ENCODE measurements at regions not wholly inside any gene's neighbourhood (a gene's known extent, or its start where the extent isn't known, plus 50 kb on each side); places are given as distances from the start of the nearest gene placed in this dataset.
"Not testable (repeated sequence)": the region's sequence is repeated elsewhere in the genome, so short reads cannot be mapped to it uniquely, and the experiment has no call there.

- DNase-seq, result no peak
Measured at GRCh38 chr7:77484785-77485184, 52.3 kb upstream of the PTPN12 start.

- DNase-seq, result no peak
Measured at GRCh38 chr7:77482015-77482414, 55.1 kb upstream of the PTPN12 start.

GRCh38 chr7:77481615-77482014 lies 55.5 kb upstream of the PTPN12 start:
- DNase-seq, result no peak

GRCh38 chr7:77480102-77480627 lies 56.9 kb upstream of the PTPN12 start:
- DNase-seq, result not testable (repeated sequence)

- DNase-seq, result no peak
Measured at GRCh38 chr7:77479536-77480088, 57.5 kb upstream of the PTPN12 start.

- no peak for DNase-seq
Measured at GRCh38 chr7:77476871-77477270, 60.2 kb upstream of the PTPN12 start.

GRCh38 chr7:77475181-77475580 lies 59.0 kb upstream of the GSAP start:
- DNase-seq, result no peak

GRCh38 chr7:77474756-77475155 lies 58.6 kb upstream of the GSAP start:
- DNase-seq, result no peak

- no peak for DNase-seq
Measured at GRCh38 chr7:77473229-77474005, 57.3 kb upstream of the GSAP start.

GRCh38 chr7:77469927-77470326 lies 53.8 kb upstream of the GSAP start:
- DNase-seq, result no peak

- peak in 4 of 56 donors; percentile 5 to 27 (median 11) for DNase-seq
Measured at GRCh38 chr7:77467408-77467807, 51.3 kb upstream of the GSAP start.

GRCh38 chr7:77466450-77466849 lies 50.3 kb upstream of the GSAP start:
- DNase-seq, result no peak

Measured in amygdala (tissue), 56 donors.